Type B pancreatic cell (in vitro differentiated cells): ENCODE measurements at regions not wholly inside any gene's neighbourhood (a gene's known extent, or its start where the extent isn't known, plus 50 kb on each side); places are given as distances from the start of the nearest gene placed in this dataset.

Experiments
- DNase-seq: peaks from one replicate; pipeline ENCODE4 v3.0.0; 2021; ENCODE audit warnings: mixed read lengths; ENCODE audit not compliant: unreplicated experiment; ENCODE audit errors: extremely low spot score
- H3K27ac Mint-ChIP-seq: 2 replicates; pipeline ENCODE4 v1.8.0; 2021; ENCODE audit warnings: mild to moderate bottlenecking, mixed read lengths
- H3K27me3 Mint-ChIP-seq: 2 replicates; pipeline ENCODE4 v1.8.0; 2021; ENCODE audit warnings: mixed read lengths
- H3K36me3 Mint-ChIP-seq: 2 replicates; pipeline ENCODE4 v1.8.0; 2021; ENCODE audit warnings: mixed read lengths
- H3K4me1 Mint-ChIP-seq: one replicate; pipeline ENCODE4 v1.8.0; 2021; ENCODE audit warnings: mixed read lengths; ENCODE audit not compliant: unreplicated experiment
- H3K4me3 Mint-ChIP-seq: 2 replicates; pipeline ENCODE4 v1.8.0; 2021; ENCODE audit warnings: mild to moderate bottlenecking, mixed read lengths
- H3K9me3 Mint-ChIP-seq: 2 replicates; pipeline ENCODE4 v1.8.0; 2021; ENCODE audit warnings: mixed read lengths
- CTCF ChIP-seq: fragments of 200-600 bp; sonication (generic); conservative IDR thresholded peaks from 2 replicates; pipeline ENCODE4 v1.5.0; 2021; ENCODE audit warnings: antibody characterized with exemption, mild to moderate bottlenecking

GRCh38 chr4:96097040-96097607 is 257.2 kb downstream of the PDHA2 start:
- H3K36me3 Mint-ChIP-seq, result no peaks in the 10 kb centered on the region
- H3K4me1 Mint-ChIP-seq, result peaks cover 5% of the 10 kb centered on the region

DNA sequence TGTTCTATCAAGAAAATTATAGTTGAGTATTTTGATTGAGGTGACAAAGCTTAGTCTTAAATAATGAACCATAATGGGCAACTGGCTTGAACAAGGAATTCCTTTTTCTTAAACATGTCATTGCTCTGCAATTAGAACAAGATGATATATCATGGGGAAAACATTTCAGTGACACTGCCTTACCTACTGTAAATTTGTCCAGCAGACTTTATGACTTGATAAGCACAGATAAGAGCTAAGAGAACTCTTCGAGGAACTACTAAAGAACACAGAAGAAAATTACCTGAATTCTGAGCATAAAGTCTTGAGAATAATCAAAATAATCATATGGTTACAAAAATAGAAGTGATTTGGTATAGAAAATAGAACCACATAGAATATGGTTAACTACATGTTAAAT is 257.8 kb downstream of the PDHA2 start:
- TF ChIP-seq CTCF, result no peak
- Mint-ChIP-seq H3K4me1 (peaks cover 6% of the 10 kb centered on the region), H3K27me3 (no peaks in the 10 kb centered on the region), H3K27ac (no peak overlapping the region), H3K36me3 (no peaks in the 10 kb centered on the region), H3K4me3 (no peak overlapping the region), H3K9me3 (peaks cover 9% of the 10 kb centered on the region)
- DNase-seq, result no peak

More at GRCh38 chr4:96097040-96097607, 257.2 kb downstream of the PDHA2 start:
- H3K4me3 Mint-ChIP-seq, result no peak overlapping the region
- no peak for TF ChIP-seq CTCF
- no peak overlapping the region for H3K27ac Mint-ChIP-seq
- peaks cover 9% of the 10 kb centered on the region for H3K9me3 Mint-ChIP-seq
- no peak for DNase-seq
- no peaks in the 10 kb centered on the region for H3K27me3 Mint-ChIP-seq

GRCh38 chr4:96099031-96099430 is 259.1 kb downstream of the PDHA2 start:
- no peak overlapping the region for H3K27ac Mint-ChIP-seq
- peaks cover 9% of the 10 kb centered on the region for H3K9me3 Mint-ChIP-seq
- no peak for TF ChIP-seq CTCF
- H3K4me1 Mint-ChIP-seq, result peaks cover 7% of the 10 kb centered on the region
- no peak overlapping the region for H3K4me3 Mint-ChIP-seq
- H3K36me3 Mint-ChIP-seq, result no peaks in the 10 kb centered on the region
- no peaks in the 10 kb centered on the region for H3K27me3 Mint-ChIP-seq
- DNase-seq, result no peak

- no peak for DNase-seq
- no peak for TF ChIP-seq CTCF
- peaks cover 7% of the 10 kb centered on the region for H3K4me1 Mint-ChIP-seq
- no peaks in the 10 kb centered on the region for H3K36me3 Mint-ChIP-seq
- H3K9me3 Mint-ChIP-seq, result peaks cover 8% of the 10 kb centered on the region
- no peak overlapping the region for H3K27ac Mint-ChIP-seq
- no peaks in the 10 kb centered on the region for H3K27me3 Mint-ChIP-seq
- H3K4me3 Mint-ChIP-seq, result no peak overlapping the region
Measured at GRCh38 chr4:96102541-96103026, 262.7 kb downstream of the PDHA2 start.

- Mint-ChIP-seq H3K36me3 (no peaks in the 10 kb centered on the region), H3K4me1 (peaks cover 7% of the 10 kb centered on the region), H3K27ac (no peak overlapping the region)
Measured at GRCh38 chr4:96103086-96103485, 263.2 kb downstream of the PDHA2 start.

More at GRCh38 chr4:96103086-96103485, 263.2 kb downstream of the PDHA2 start:
- Mint-ChIP-seq H3K4me3 (no peak overlapping the region), H3K9me3 (peaks cover 3% of the 10 kb centered on the region), H3K27me3 (no peaks in the 10 kb centered on the region)
- no peak for DNase-seq
- no peak for TF ChIP-seq CTCF
